ENCODE measurements at regions not wholly inside any gene's neighbourhood (a gene's known extent, or its start where the extent isn't known, plus 50 kb on each side); places are given as distances from the start of the nearest gene placed in this dataset.

GRCh38 chr13:54016542-54016941, 987.9 kb downstream of the OLFM4 start:
- Histone ChIP-seq H3K4me3 (replicated peaks in 1 of 3; ENCODE audit: insufficient read depth in 1 of 3, low read depth in 1 of 3, low read length in 3 of 3) (no peak overlapping the region), H3K27me3 (ENCODE audit: control insufficient read depth in 2 of 2, insufficient read depth in 2 of 2, low read length in 2 of 2) (no peaks in the 10 kb centered on the region), H3K79me2 (ENCODE audit: control insufficient read depth, insufficient read depth, low read length) (no peaks in the 10 kb centered on the region), H3K4me1 (ENCODE audit: control insufficient read depth, extremely low read depth, insufficient read depth, low read length) (no peaks in the 10 kb centered on the region), H3K4me2 (ENCODE audit: insufficient read depth, low read length) (no peak overlapping the region), H3K27ac (ENCODE audit: insufficient read depth, low read depth, low read length) (no peak overlapping the region), H3K9me1 (replicated peaks; ENCODE audit: control insufficient read depth, extremely low read depth, insufficient read depth, low read length) (no peaks in the 10 kb centered on the region), H3K9ac (replicated peaks; ENCODE audit: extremely low read depth, insufficient read depth, low read length) (no peak overlapping the region), H3K36me3 (ENCODE audit: control insufficient read depth in 2 of 2, extremely low read depth in 1 of 2, insufficient read depth in 2 of 2, low read length in 2 of 2) (no peaks in the 10 kb centered on the region), H2AFZ (ENCODE audit: low read depth, low read length) (no peak overlapping the region), H4K20me1 (replicated peaks; ENCODE audit: control insufficient read depth, extremely low read depth, insufficient read depth, low read length) (no peaks in the 10 kb centered on the region), H3K9me3 (replicated peaks; ENCODE audit: control insufficient read depth, insufficient read depth, low read length) (peaks cover 3% of the 10 kb centered on the region)
- ChIA-PET CTCF (no interaction called here), POLR2A (no interaction called here)
- dilution Hi-C loops (cut with MboI; ENCODE audit: extremely low pct_ligation_motif_present, low sequenced_read_pairs) (no loop called here), intact Hi-C loops (cut with micrococcal nuclease) (no loop called here)
- DNase-seq (ENCODE audit: low read depth, low spot score), result no peak
- no TSS peak for BruUV-seq (replicated peaks)
- FAIRE-seq, result no peak
- TF ChIP-seq MYC (IDR thresholded peaks at IDR 0.05; ENCODE audit: low read depth, low read length) (no peak), POLR2A (IDR thresholded peaks at IDR 0.05; ENCODE audit: low read depth, low read length) (no peak), CTCF (IDR thresholded peaks at IDR 0.05; ENCODE audit: extremely low read depth in 1 of 2, insufficient read depth in 1 of 2, low read depth in 1 of 2, low read length in 2 of 2) (no peak)

DNA sequence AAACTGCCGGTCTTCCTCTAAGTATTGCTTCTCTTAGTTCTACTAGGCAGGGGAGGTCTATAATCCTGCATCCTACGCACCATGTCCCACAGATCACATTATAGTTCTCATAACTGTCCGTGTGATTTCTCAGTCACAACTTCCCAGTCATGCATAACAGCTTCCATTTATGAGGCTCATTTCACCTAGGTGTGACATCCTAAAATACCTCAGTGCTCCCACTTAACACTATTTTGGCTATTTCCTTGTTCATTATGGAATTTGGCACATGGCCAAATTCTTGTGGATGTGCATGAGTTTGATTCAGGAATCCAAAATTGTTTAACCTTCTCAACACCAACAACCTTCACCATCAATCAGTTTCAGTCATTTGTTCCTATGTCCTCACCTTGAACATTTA, 989.9 kb downstream of the OLFM4 start:
- Histone ChIP-seq H3K27ac (ENCODE audit: insufficient read depth, low read depth, low read length) (no peak overlapping the region), H3K9ac (replicated peaks; ENCODE audit: extremely low read depth, insufficient read depth, low read length) (no peak overlapping the region), H3K4me1 (ENCODE audit: control insufficient read depth, extremely low read depth, insufficient read depth, low read length) (no peaks in the 10 kb centered on the region), H3K4me2 (ENCODE audit: insufficient read depth, low read length) (no peak overlapping the region), H4K20me1 (replicated peaks; ENCODE audit: control insufficient read depth, extremely low read depth, insufficient read depth, low read length) (no peaks in the 10 kb centered on the region), H3K36me3 (ENCODE audit: control insufficient read depth in 2 of 2, extremely low read depth in 1 of 2, insufficient read depth in 2 of 2, low read length in 2 of 2) (no peaks in the 10 kb centered on the region), H3K4me3 (replicated peaks in 1 of 3; ENCODE audit: insufficient read depth in 1 of 3, low read depth in 1 of 3, low read length in 3 of 3) (no peak overlapping the region), H3K27me3 (ENCODE audit: control insufficient read depth in 2 of 2, insufficient read depth in 2 of 2, low read length in 2 of 2) (no peaks in the 10 kb centered on the region), H2AFZ (ENCODE audit: low read depth, low read length) (no peak overlapping the region), H3K9me3 (replicated peaks; ENCODE audit: control insufficient read depth, insufficient read depth, low read length) (peaks cover 3% of the 10 kb centered on the region), H3K79me2 (ENCODE audit: control insufficient read depth, insufficient read depth, low read length) (no peaks in the 10 kb centered on the region), H3K9me1 (replicated peaks; ENCODE audit: control insufficient read depth, extremely low read depth, insufficient read depth, low read length) (no peaks in the 10 kb centered on the region)
- FAIRE-seq (no peak), DNase-seq (ENCODE audit: low read depth, low spot score) (no peak)
- intact Hi-C loops (cut with micrococcal nuclease) (no loop called here), dilution Hi-C loops (cut with MboI; ENCODE audit: extremely low pct_ligation_motif_present, low sequenced_read_pairs) (no loop called here)
- no TSS peak for BruUV-seq (replicated peaks)
- CTCF ChIA-PET, result no interaction called here
- POLR2A ChIA-PET, result no interaction called here
- TF ChIP-seq CTCF (IDR thresholded peaks at IDR 0.05; ENCODE audit: extremely low read depth in 1 of 2, insufficient read depth in 1 of 2, low read depth in 1 of 2, low read length in 2 of 2), result no peak
- no peak for TF ChIP-seq MYC (IDR thresholded peaks at IDR 0.05; ENCODE audit: low read depth, low read length)
- TF ChIP-seq POLR2AphosphoS5 (IDR thresholded peaks at IDR 0.05; ENCODE audit: insufficient read depth, low read depth, low read length), result no peak
- TF ChIP-seq JUN (IDR thresholded peaks at IDR 0.05; ENCODE audit: borderline replicate concordance, insufficient read depth, insufficient read length, low read depth), result no peak
- no peak for TF ChIP-seq EZH2 (IDR thresholded peaks at IDR 0.05; ENCODE audit: borderline replicate concordance, low read depth, low read length, severe bottlenecking)
- TF ChIP-seq POLR2A (IDR thresholded peaks at IDR 0.05; ENCODE audit: low read depth, low read length), result no peak
